ENCODE measurements at regions not wholly inside any gene's neighbourhood (a gene's known extent, or its start where the extent isn't known, plus 50 kb on each side); places are given as distances from the start of the nearest gene placed in this dataset.

GRCh38 chr6:84356907-84357306 lies 129.5 kb upstream of the CEP162 start:
- DNase-seq (ENCODE audit: low spot score) (no peak), ATAC-seq (ENCODE audit: insufficient number of reproducible peaks, low FRiP score, low read depth) (no peak)
- Histone ChIP-seq H3K4me1 (ENCODE audit: control insufficient read depth in 1 of 2, low read depth in 2 of 2) (no peaks in the 10 kb centered on the region), H3K9me3 (no peaks in the 10 kb centered on the region), H3K36me3 (no peaks in the 10 kb centered on the region), H3K27ac (no peak overlapping the region), H3K4me3 (no peak overlapping the region), H3K27me3 (replicated peaks; ENCODE audit: insufficient read depth) (no peaks in the 10 kb centered on the region)
- no peak for TF ChIP-seq CTCF (IDR thresholded peaks at IDR 0.05)

DNA sequence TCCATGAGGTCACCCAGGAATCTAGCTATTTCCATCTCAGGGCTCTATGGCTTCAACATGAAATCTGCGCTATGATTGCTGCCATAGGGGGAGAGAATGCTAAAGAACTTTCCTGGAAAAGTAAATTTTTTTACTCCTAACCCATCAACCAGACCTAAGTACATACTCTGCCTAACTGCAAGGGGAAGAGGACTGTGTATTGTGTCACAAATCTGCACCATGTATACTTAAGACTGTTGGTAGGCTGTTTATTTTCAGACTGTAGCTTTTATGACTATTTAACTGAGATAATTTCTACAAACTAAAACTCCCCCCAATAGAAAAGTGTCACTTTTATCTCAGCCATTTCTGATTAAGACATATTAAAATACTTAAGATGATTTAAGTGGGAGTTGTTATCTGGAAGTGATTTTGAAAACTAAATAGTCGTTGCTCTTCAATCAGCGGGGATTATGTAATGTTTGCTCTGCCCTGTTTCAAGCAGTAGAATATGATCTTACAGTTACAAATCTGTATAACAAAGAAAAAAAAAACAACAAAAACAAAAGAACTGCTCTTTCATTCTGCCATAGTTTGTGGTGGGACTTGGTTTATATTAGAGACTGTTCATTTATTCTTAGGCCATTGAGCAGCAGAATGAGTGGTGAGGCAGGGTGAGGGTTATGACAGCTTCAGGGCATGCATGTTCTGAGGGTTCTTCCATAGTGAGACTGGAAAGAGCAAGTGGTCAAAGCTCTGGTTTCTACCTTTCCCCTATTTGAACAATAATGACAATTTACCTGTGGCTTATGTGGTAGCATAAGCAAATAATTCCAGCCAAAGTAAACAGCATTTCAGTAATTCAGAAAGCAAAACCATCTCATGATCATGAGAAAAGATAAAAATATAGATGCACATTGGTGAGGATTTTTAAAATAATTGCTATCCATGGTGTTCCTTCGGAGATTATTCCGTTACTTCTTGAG lies 126.3 kb upstream of the CEP162 start:
- TF ChIP-seq CTCF (IDR thresholded peaks at IDR 0.05): no peak
- DNase-seq (ENCODE audit: low spot score) (no peak), ATAC-seq (ENCODE audit: insufficient number of reproducible peaks, low FRiP score, low read depth) (no peak)
- no peaks in the 10 kb centered on the region for H3K9me3 ChIP-seq
- no peaks in the 10 kb centered on the region for H3K36me3 ChIP-seq
- H3K4me3 ChIP-seq: no peak overlapping the region
- H3K27ac ChIP-seq: no peak overlapping the region
- no peaks in the 10 kb centered on the region for H3K4me1 ChIP-seq (ENCODE audit: control insufficient read depth in 1 of 2, low read depth in 2 of 2)
- H3K27me3 ChIP-seq (replicated peaks; ENCODE audit: insufficient read depth): no peaks in the 10 kb centered on the region

- no peak for ATAC-seq (ENCODE audit: insufficient number of reproducible peaks, low FRiP score, low read depth)
- Histone ChIP-seq H3K36me3 (no peaks in the 10 kb centered on the region), H3K27ac (no peak overlapping the region), H3K4me3 (no peak overlapping the region), H3K9me3 (no peaks in the 10 kb centered on the region), H3K4me1 (ENCODE audit: control insufficient read depth in 1 of 2, low read depth in 2 of 2) (no peaks in the 10 kb centered on the region), H3K27me3 (replicated peaks; ENCODE audit: insufficient read depth) (no peaks in the 10 kb centered on the region)
- no peak for TF ChIP-seq CTCF (IDR thresholded peaks at IDR 0.05)
- DNase-seq (ENCODE audit: low spot score): no peak
Measured at GRCh38 chr6:84350397-84350796, 123.0 kb upstream of the CEP162 start.

DNA sequence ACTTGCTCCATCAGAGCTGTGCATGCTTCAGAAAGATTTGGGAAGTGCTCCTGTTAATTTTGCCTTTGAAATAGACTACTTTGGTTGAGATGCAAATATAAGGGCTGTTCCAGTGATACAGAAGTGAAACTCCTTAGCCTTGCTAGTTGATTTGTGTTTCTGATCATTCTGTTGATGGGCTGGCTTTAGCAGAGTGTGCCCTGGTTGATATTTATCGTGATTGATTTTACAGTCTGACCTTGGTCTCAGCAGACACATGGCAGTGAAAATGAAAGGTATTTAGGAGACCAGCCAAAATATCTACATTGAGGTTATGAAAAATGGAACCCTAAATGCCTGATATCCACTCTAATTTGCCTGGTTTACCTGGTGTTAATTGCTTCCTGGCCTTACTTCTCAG lies 122.1 kb upstream of the CEP162 start:
- H3K27me3 ChIP-seq (replicated peaks; ENCODE audit: insufficient read depth): no peaks in the 10 kb centered on the region
- no peak overlapping the region for H3K27ac ChIP-seq
- no peak overlapping the region for H3K4me3 ChIP-seq
- H3K4me1 ChIP-seq (ENCODE audit: control insufficient read depth in 1 of 2, low read depth in 2 of 2): no peaks in the 10 kb centered on the region
- TF ChIP-seq CTCF (IDR thresholded peaks at IDR 0.05): no peak
- ATAC-seq (ENCODE audit: insufficient number of reproducible peaks, low FRiP score, low read depth) (no peak), DNase-seq (ENCODE audit: low spot score) (no peak)
- no peaks in the 10 kb centered on the region for H3K9me3 ChIP-seq
- no peaks in the 10 kb centered on the region for H3K36me3 ChIP-seq

GRCh38 chr6:84348801-84349200 lies 121.4 kb upstream of the CEP162 start:
- no peak overlapping the region for H3K27ac ChIP-seq
- ATAC-seq (ENCODE audit: insufficient number of reproducible peaks, low FRiP score, low read depth): no peak
- H3K4me3 ChIP-seq: no peak overlapping the region
- no peaks in the 10 kb centered on the region for H3K9me3 ChIP-seq
- no peaks in the 10 kb centered on the region for H3K4me1 ChIP-seq (ENCODE audit: control insufficient read depth in 1 of 2, low read depth in 2 of 2)
- H3K27me3 ChIP-seq (replicated peaks; ENCODE audit: insufficient read depth): no peaks in the 10 kb centered on the region
- no peak for DNase-seq (ENCODE audit: low spot score)
- H3K36me3 ChIP-seq: no peaks in the 10 kb centered on the region
- TF ChIP-seq CTCF (IDR thresholded peaks at IDR 0.05): no peak

Measured in thoracic aorta (tissue), 2 donors.